COLO829 (cell line): ENCODE measurements at regions not wholly inside any gene's neighbourhood (a gene's known extent, or its start where the extent isn't known, plus 50 kb on each side); places are given as distances from the start of the nearest gene placed in this dataset.

Source experiments
- DNase-seq: peaks from one replicate; pipeline ENCODE4 v3.0.0; 2012; ENCODE audit warnings: low spot score

- no peak for DNase-seq
Measured at GRCh38 chr19:16022681-16023080, 53.6 kb upstream of the TPM4 start.

GRCh38 chr19:16023146-16023915 is 53.0 kb upstream of the TPM4 start:
- DNase-seq, result no peak

- DNase-seq, result no peak
Measured at GRCh38 chr19:16024266-16025107, 51.8 kb upstream of the TPM4 start.

GRCh38 chr19:16025108-16026101 is 50.9 kb upstream of the TPM4 start:
- DNase-seq, result peak; percentile 26

GRCh38 chr19:16026131-16026530 is 50.2 kb upstream of the TPM4 start:
- no peak for DNase-seq
